ENCODE measurements at regions not wholly inside any gene's neighbourhood (a gene's known extent, or its start where the extent isn't known, plus 50 kb on each side); places are given as distances from the start of the nearest gene placed in this dataset.

GRCh38 chr13:95502216-95502615, 50.3 kb upstream of the CLDN10 start:
- DNase-seq, result no peak

All from NCI-H446 (cell line).